GM12875 (cell line): ENCODE measurements at regions not wholly inside any gene's neighbourhood (a gene's known extent, or its start where the extent isn't known, plus 50 kb on each side); places are given as distances from the start of the nearest gene placed in this dataset.
"Not testable (repeated sequence)": the region's sequence is repeated elsewhere in the genome, so short reads cannot be mapped to it uniquely, and the experiment has no call there.

Experiments
- H3K4me3 ChIP-seq: one replicate; pipeline ENCODE4 v1.5.1; 2011; ENCODE audit warnings: low read depth, low read length, control low read depth
- CTCF ChIP-seq: IDR thresholded peaks from 2 replicates; pipeline ENCODE4 v1.5.1; 2011; ENCODE audit warnings: low read depth, mild to moderate bottlenecking, control low read depth, inconsistent platforms, low read length, moderate library complexity, borderline replicate concordance; ENCODE audit not compliant: insufficient read depth

- TF ChIP-seq CTCF: no peak
- H3K4me3 ChIP-seq: no peak overlapping the region
Measured at GRCh38 chr13:110973007-110973700, 58.3 kb upstream of the ANKRD10 start.

- H3K4me3 ChIP-seq: no peak overlapping the region
Measured at GRCh38 chr13:110971486-110971885, 56.6 kb upstream of the ANKRD10 start.

GRCh38 chr13:110967156-110967855 is 52.4 kb upstream of the ANKRD10 start:
- not testable (repeated sequence) for H3K4me3 ChIP-seq

More at GRCh38 chr13:110971486-110971885, 56.6 kb upstream of the ANKRD10 start:
- no peak for TF ChIP-seq CTCF

GRCh38 chr13:110965755-110966134 is 50.9 kb upstream of the ANKRD10 start:
- H3K4me3 ChIP-seq: no peak overlapping the region
- no peak for TF ChIP-seq CTCF

- H3K4me3 ChIP-seq: no peak overlapping the region
- no peak for TF ChIP-seq CTCF
Measured at GRCh38 chr13:110965038-110965754, 50.3 kb upstream of the ANKRD10 start.
